Panc1 (cell line): ENCODE measurements at regions not wholly inside any gene's neighbourhood (a gene's known extent, or its start where the extent isn't known, plus 50 kb on each side); places are given as distances from the start of the nearest gene placed in this dataset.

Experiments used
- ATAC-seq: fragments of 200-7000 bp; cut with Tn5 transposase; 2 replicates; pipeline ENCODE4 v1.9.1; 2020; ENCODE audit warnings: mild to moderate bottlenecking, moderate library complexity
- BruUV-seq: library from RNA; stranded (reverse); fragments of 400-500 nt; replicated peaks from 2 replicates; lab custom pipeline; 2021; lab: Mats Ljungman, UMichigan
- CTCF ChIA-PET: fragments of 300-600 bp; sonication (Branson Sonifier 250); formaldehyde crosslinking; loops from one replicate; lab custom pipeline; 2022; ENCODE audit warnings: antibody characterized with exemption; lab: Charles Lee
- POLR2A ChIA-PET: fragments of 300-600 bp; sonication (Branson Sonifier 250); formaldehyde crosslinking; loops from one replicate; lab custom pipeline; 2022; ENCODE audit warnings: antibody characterized with exemption; lab: Charles Lee
- DNase-seq: peaks from one replicate; pipeline ENCODE4 v3.0.0-alpha.2; 2010; ENCODE audit warnings: low read depth, low spot score
- H3K27ac ChIP-seq: 2 replicates; pipeline ENCODE4 v1.5.1; 2011; ENCODE audit warnings: mild to moderate bottlenecking, low read length, inconsistent platforms
- H3K27me3 ChIP-seq: fragments of 200-500 bp; sonication (Bioruptor generic); 2 replicates; pipeline ENCODE4 v1.6.0; 2014; ENCODE audit warnings: low read length, inconsistent platforms; ENCODE audit not compliant: control insufficient read depth, insufficient read depth
- H3K36me3 ChIP-seq: fragments of 200-500 bp; sonication (Bioruptor generic); 2 replicates; pipeline ENCODE4 v1.5.1; 2014; ENCODE audit warnings: inconsistent platforms, mild to moderate bottlenecking, low read length, moderate library complexity; ENCODE audit not compliant: control insufficient read depth, insufficient read depth
- H3K4me1 ChIP-seq: 2 replicates; pipeline ENCODE4 v1.5.1; 2011; ENCODE audit warnings: inconsistent platforms, mild to moderate bottlenecking, low read length, moderate library complexity; ENCODE audit not compliant: control insufficient read depth, insufficient read depth
- H3K4me3 ChIP-seq, 2 experiments: 2 replicates each; pipeline ENCODE4 v1.5.1; 2011 to 2012; ENCODE audit warnings: low read depth in 2 of 2, low read length in 2 of 2, mild to moderate bottlenecking in 2 of 2, inconsistent platforms in 1 of 2, moderate library complexity in 1 of 2
- H3K9me3 ChIP-seq: fragments of 200-500 bp; sonication (Bioruptor generic); 2 replicates; pipeline ENCODE4 v1.5.1; 2014; ENCODE audit warnings: low read depth, mild to moderate bottlenecking, inconsistent platforms, low read length, moderate library complexity; ENCODE audit not compliant: control insufficient read depth, insufficient read depth
- POLR2AphosphoS5 ChIP-seq: IDR thresholded peaks from 2 replicates; pipeline ENCODE4 v1.6.1; 2012; ENCODE audit warnings: mild to moderate bottlenecking, low read depth, low read length, moderate library complexity
- REST ChIP-seq, 2 experiments: IDR thresholded peaks; 2 replicates each; pipeline ENCODE4 v1.6.1; 2011 to 2012; ENCODE audit warnings: low read depth in 2 of 2, control low read depth in 1 of 2, low read length in 1 of 2, mild to moderate bottlenecking in 1 of 2, moderate library complexity in 1 of 2; ENCODE audit not compliant: insufficient read depth in 1 of 2
- SIN3A ChIP-seq: IDR thresholded peaks from 2 replicates; pipeline ENCODE4 v1.6.1; 2012; ENCODE audit warnings: low read depth, mild to moderate bottlenecking, low read length, moderate library complexity, borderline replicate concordance; ENCODE audit not compliant: insufficient read depth
- TCF7L2 ChIP-seq: IDR thresholded peaks from 2 replicates; pipeline ENCODE4 v1.6.1; 2011; ENCODE audit warnings: mild to moderate bottlenecking, low read depth, low read length, inconsistent platforms
- in situ Hi-C: cut with HindIII; loops from 2 replicates; pipeline ENCODE4 v1.10.0; 2016; ENCODE audit warnings: low sequenced_read_pairs, low pct_unique_long_range_greater_than_20kb
- intact Hi-C: fragments of 100-400 bp; cut with micrococcal nuclease; formaldehyde crosslinking; loops from one replicate; pipeline ENCODE4 v1.10.0; 2022; ENCODE audit not compliant: unreplicated experiment
- TF ChIP-seq, protein P1 (sequence below): fragments of 450-650 bp; IDR thresholded peaks from 2 replicates; pipeline ENCODE4 v1.5.1; 2017; ENCODE audit warnings: mild to moderate bottlenecking

DNA sequence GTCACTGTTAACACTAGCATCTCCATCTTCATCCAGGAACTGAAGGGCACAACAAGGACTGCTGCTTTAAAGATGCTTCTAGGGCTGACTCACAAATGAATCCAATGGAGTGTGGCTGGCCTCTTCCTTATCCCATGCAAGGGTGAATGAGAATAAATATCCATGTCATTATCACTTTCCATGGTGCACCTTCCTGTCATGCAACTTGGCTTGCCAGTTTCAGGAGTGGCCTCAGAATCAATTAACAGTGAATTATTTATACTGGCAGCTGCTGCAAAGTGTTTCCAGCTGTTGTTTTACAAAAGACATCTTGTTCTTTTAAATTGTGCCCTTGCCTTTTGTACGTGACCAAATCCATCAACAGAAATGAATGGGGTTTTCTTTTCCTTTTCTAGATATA, 499.3 kb upstream of the TMEM132C start:
- POLR2A ChIA-PET: no interaction called here
- intact Hi-C loops: no loop called here

GRCh38 chr12:127770118-127770517, 496.9 kb upstream of the TMEM132C start:
- intact Hi-C loops: no loop called here
- POLR2A ChIA-PET: no interaction called here
- Histone ChIP-seq H3K36me3 (no peaks in the 10 kb centered on the region), H3K9me3 (no peaks in the 10 kb centered on the region), H3K27ac (no peak overlapping the region), H3K4me3 (no peak overlapping the region), H3K4me1 (no peaks in the 10 kb centered on the region), H3K27me3 (no peaks in the 10 kb centered on the region)
- no peak for ATAC-seq
- TF ChIP-seq, protein P1, sequence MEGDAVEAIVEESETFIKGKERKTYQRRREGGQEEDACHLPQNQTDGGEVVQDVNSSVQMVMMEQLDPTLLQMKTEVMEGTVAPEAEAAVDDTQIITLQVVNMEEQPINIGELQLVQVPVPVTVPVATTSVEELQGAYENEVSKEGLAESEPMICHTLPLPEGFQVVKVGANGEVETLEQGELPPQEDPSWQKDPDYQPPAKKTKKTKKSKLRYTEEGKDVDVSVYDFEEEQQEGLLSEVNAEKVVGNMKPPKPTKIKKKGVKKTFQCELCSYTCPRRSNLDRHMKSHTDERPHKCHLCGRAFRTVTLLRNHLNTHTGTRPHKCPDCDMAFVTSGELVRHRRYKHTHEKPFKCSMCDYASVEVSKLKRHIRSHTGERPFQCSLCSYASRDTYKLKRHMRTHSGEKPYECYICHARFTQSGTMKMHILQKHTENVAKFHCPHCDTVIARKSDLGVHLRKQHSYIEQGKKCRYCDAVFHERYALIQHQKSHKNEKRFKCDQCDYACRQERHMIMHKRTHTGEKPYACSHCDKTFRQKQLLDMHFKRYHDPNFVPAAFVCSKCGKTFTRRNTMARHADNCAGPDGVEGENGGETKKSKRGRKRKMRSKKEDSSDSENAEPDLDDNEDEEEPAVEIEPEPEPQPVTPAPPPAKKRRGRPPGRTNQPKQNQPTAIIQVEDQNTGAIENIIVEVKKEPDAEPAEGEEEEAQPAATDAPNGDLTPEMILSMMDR: no peak
- TF ChIP-seq SIN3A (no peak), POLR2AphosphoS5 (no peak), REST (IDR thresholded peaks at IDR 0.05; ENCODE audit: insufficient read depth in 1 of 2, low read depth in 2 of 2, low read length in 1 of 2) (no peak), TCF7L2 (no peak)
- CTCF ChIA-PET: no interaction called here
- DNase-seq: no peak
- in situ Hi-C loops: no loop called here
- no TSS peak for BruUV-seq

More for the DNA sequence above, 499.3 kb upstream of the TMEM132C start:
- Histone ChIP-seq H3K4me1 (no peaks in the 10 kb centered on the region), H3K4me3 (no peak overlapping the region), H3K27ac (no peak overlapping the region), H3K27me3 (no peaks in the 10 kb centered on the region), H3K9me3 (no peaks in the 10 kb centered on the region), H3K36me3 (no peaks in the 10 kb centered on the region)
- in situ Hi-C loops: no loop called here
- no peak for TF ChIP-seq REST (IDR thresholded peaks at IDR 0.05; ENCODE audit: insufficient read depth in 1 of 2, low read depth in 2 of 2, low read length in 1 of 2)
- TF ChIP-seq POLR2AphosphoS5: no peak
- TF ChIP-seq SIN3A: no peak
- TF ChIP-seq, protein P1: no peak
- no peak for TF ChIP-seq TCF7L2
- ATAC-seq: no peak
- no TSS peak for BruUV-seq
- CTCF ChIA-PET: no interaction called here
- no peak for DNase-seq
